H1 (cell line): ENCODE measurements at regions not wholly inside any gene's neighbourhood (a gene's known extent, or its start where the extent isn't known, plus 50 kb on each side); places are given as distances from the start of the nearest gene placed in this dataset.

Experiments
- ATF3 ChIP-seq: IDR thresholded peaks from 2 replicates; pipeline ENCODE4 v1.6.1; 2011; ENCODE audit warnings: low read depth, mild to moderate bottlenecking, low read length; ENCODE audit not compliant: insufficient read depth
- RXRA ChIP-seq: IDR thresholded peaks from 2 replicates; pipeline ENCODE4 v1.6.1; 2011; ENCODE audit warnings: low read depth, mild to moderate bottlenecking, low read length, moderate library complexity; ENCODE audit not compliant: insufficient read depth

- no peak for TF ChIP-seq ATF3
- no peak for TF ChIP-seq RXRA
These were observed 146.3 kb upstream of the CTAGE1 start for GRCh38 chr18:22564036-22564435.
